HL-60 (cell line): ENCODE measurements at regions not wholly inside any gene's neighbourhood (a gene's known extent, or its start where the extent isn't known, plus 50 kb on each side); places are given as distances from the start of the nearest gene placed in this dataset.

Source experiments
- DNase-seq, 2 experiments: peaks; one replicate each; pipeline ENCODE4 v3.0.0-alpha.2; 2010 to 2020; ENCODE audit warnings: low read depth in 1 of 2, low spot score in 1 of 2
- H3K27ac ChIP-seq: fragments of 250-450 bp; sonication (Bioruptor Pico); replicated peaks from 2 replicates; pipeline ENCODE4 v1.5.1; 2020; ENCODE audit warnings: mild to moderate bottlenecking, moderate library complexity
- H3K27me3 ChIP-seq: fragments of 250-450 bp; sonication (Bioruptor Pico); 2 replicates; pipeline ENCODE4 v1.5.1; 2021; ENCODE audit warnings: mild to moderate bottlenecking, moderate library complexity; ENCODE audit not compliant: insufficient read depth, poor library complexity, severe bottlenecking
- H3K4me3 ChIP-seq: replicated peaks from 2 replicates; pipeline ENCODE4 v1.5.1; 2011; ENCODE audit warnings: mild to moderate bottlenecking, control low read depth, low read length; ENCODE audit not compliant: insufficient read depth
- GABPA ChIP-seq: IDR thresholded peaks from 2 replicates; pipeline ENCODE4 v1.6.1; 2012; ENCODE audit warnings: low read depth
- POLR2AphosphoS5 ChIP-seq: IDR thresholded peaks from 2 replicates; pipeline ENCODE4 v1.6.1; 2012; ENCODE audit warnings: low read depth
- SPI1 ChIP-seq: IDR thresholded peaks from 2 replicates; pipeline ENCODE4 v1.6.1; 2012; ENCODE audit warnings: low read depth, mild to moderate bottlenecking, borderline replicate concordance
- TF ChIP-seq, protein P1 (sequence below): IDR thresholded peaks from one replicate; pipeline ENCODE4 v1.5.1; 2011; ENCODE audit warnings: low read length, control low read depth, inconsistent platforms; ENCODE audit not compliant: insufficient read depth
- TF ChIP-seq, protein P2 (sequence below): IDR thresholded peaks from 2 replicates; pipeline ENCODE4 v1.6.1; 2012; ENCODE audit warnings: low read depth; ENCODE audit not compliant: insufficient replicate concordance

DNA sequence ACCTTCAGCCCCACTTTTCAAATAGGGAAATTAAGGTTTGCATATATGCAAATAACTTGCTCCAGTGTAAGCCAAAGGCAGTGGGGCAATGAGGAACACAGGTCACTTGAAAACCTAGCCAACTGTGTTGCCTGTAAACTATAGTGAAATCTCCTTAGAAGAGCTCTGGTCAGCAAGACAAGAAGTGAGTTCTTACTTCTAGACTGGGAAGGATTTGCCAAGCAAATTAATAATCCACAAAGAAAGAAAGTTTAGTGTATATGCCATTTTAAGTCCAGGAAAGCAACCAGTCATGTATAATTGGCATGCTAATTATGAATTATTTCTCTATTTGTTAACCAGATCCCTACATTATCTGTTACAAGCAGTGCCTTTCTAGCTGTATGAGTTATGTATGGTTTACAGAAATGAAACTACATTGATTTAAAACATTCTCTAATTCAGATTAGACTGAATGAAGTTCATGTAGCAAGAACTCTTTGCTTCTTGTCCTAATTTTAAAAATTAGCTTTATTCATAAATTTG is 129.9 kb downstream of the MTX2 start:
- no peak overlapping the region for H3K4me3 ChIP-seq
- no peak for DNase-seq
- no peak overlapping the region for H3K27ac ChIP-seq
- TF ChIP-seq SPI1 (no peak), POLR2AphosphoS5 (no peak), GABPA (no peak)
- TF ChIP-seq, protein P1, sequence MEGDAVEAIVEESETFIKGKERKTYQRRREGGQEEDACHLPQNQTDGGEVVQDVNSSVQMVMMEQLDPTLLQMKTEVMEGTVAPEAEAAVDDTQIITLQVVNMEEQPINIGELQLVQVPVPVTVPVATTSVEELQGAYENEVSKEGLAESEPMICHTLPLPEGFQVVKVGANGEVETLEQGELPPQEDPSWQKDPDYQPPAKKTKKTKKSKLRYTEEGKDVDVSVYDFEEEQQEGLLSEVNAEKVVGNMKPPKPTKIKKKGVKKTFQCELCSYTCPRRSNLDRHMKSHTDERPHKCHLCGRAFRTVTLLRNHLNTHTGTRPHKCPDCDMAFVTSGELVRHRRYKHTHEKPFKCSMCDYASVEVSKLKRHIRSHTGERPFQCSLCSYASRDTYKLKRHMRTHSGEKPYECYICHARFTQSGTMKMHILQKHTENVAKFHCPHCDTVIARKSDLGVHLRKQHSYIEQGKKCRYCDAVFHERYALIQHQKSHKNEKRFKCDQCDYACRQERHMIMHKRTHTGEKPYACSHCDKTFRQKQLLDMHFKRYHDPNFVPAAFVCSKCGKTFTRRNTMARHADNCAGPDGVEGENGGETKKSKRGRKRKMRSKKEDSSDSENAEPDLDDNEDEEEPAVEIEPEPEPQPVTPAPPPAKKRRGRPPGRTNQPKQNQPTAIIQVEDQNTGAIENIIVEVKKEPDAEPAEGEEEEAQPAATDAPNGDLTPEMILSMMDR, result no peak
- TF ChIP-seq, protein P2, sequence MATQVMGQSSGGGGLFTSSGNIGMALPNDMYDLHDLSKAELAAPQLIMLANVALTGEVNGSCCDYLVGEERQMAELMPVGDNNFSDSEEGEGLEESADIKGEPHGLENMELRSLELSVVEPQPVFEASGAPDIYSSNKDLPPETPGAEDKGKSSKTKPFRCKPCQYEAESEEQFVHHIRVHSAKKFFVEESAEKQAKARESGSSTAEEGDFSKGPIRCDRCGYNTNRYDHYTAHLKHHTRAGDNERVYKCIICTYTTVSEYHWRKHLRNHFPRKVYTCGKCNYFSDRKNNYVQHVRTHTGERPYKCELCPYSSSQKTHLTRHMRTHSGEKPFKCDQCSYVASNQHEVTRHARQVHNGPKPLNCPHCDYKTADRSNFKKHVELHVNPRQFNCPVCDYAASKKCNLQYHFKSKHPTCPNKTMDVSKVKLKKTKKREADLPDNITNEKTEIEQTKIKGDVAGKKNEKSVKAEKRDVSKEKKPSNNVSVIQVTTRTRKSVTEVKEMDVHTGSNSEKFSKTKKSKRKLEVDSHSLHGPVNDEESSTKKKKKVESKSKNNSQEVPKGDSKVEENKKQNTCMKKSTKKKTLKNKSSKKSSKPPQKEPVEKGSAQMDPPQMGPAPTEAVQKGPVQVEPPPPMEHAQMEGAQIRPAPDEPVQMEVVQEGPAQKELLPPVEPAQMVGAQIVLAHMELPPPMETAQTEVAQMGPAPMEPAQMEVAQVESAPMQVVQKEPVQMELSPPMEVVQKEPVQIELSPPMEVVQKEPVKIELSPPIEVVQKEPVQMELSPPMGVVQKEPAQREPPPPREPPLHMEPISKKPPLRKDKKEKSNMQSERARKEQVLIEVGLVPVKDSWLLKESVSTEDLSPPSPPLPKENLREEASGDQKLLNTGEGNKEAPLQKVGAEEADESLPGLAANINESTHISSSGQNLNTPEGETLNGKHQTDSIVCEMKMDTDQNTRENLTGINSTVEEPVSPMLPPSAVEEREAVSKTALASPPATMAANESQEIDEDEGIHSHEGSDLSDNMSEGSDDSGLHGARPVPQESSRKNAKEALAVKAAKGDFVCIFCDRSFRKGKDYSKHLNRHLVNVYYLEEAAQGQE, result no peak
- H3K27me3 ChIP-seq, result peaks cover 5% of the 10 kb centered on the region

DNA sequence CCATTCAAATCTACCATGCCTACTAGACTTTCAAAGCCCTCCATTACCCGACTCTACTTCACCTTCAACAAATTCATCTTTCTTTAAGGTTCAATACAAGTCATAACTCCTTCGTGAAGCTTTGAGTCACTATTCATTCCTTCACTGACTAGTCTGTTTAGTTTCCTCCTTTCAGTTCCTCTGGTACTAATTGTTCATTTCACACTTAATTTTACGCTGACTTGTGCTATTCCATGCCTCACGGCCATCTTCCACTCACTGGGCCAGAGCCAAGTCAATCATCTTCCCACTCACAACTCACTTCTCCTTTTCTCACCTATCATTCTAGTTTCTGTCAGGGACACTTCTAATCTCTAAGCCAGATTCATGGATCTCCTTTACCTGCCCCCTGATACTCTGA is 136.2 kb downstream of the MTX2 start:
- no peak overlapping the region for H3K4me3 ChIP-seq
- peaks cover 9% of the 10 kb centered on the region for H3K27me3 ChIP-seq
- DNase-seq, result no peak
- no peak overlapping the region for H3K27ac ChIP-seq
- TF ChIP-seq, protein P1, result no peak
- TF ChIP-seq POLR2AphosphoS5 (no peak), GABPA (no peak), SPI1 (no peak)
- TF ChIP-seq, protein P2, result no peak

DNA sequence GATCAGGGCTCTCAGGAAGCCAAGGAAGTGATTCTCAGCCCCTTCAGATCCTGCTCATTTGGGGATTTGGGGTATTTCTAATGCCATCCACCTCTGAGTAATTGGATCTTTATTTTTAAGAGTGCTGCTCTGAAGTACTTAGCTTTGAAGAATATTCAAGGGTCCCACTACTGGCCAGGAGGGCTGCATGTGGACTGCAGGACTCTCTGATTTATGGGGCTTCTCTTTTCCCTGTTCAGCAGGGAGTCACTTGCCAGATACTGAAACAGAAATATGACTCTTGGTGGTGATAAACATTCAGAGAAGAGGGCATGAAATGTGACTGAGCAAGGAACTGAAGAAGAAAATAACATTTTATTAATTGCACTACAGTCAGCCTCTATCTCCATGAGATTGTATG is 138.5 kb downstream of the MTX2 start:
- DNase-seq, result no peak
- Histone ChIP-seq H3K4me3 (no peak overlapping the region), H3K27me3 (peaks cover 9% of the 10 kb centered on the region), H3K27ac (no peak overlapping the region)
- no peak for TF ChIP-seq POLR2AphosphoS5
- TF ChIP-seq, protein P1, result no peak
- no peak for TF ChIP-seq SPI1
- TF ChIP-seq, protein P2, result no peak
- no peak for TF ChIP-seq GABPA
